K562 (cell line): ENCODE measurements at regions not wholly inside any gene's neighbourhood (a gene's known extent, or its start where the extent isn't known, plus 50 kb on each side); places are given as distances from the start of the nearest gene placed in this dataset.

Experiments used
- ATAC-seq: fragments of 200-7000 bp; cut with Tn5 transposase; 3 replicates; pipeline ENCODE4 v1.9.1; 2020; ENCODE audit warnings: moderate library complexity
- BruUV-seq: library from RNA; stranded (reverse); fragments of 400-500 nt; replicated peaks from 2 replicates; lab custom pipeline; 2021; lab: Mats Ljungman, UMichigan
- CTCF ChIA-PET: fragments of 300-600 bp; formaldehyde crosslinking; extraction: SDS; loops from one replicate; lab custom pipeline; 2021; ENCODE audit warnings: low intra/inter-chr PET ratio; lab: Yijun Ruan, JAX
- POLR2A ChIA-PET: fragments of 300-600, 350-650 bp; sonication (Branson Sonifier 250); formaldehyde crosslinking; extraction: SDS; loops from one replicate; lab custom pipeline; 2021; ENCODE audit warnings: antibody characterized with exemption, inconsistent platforms; lab: Yijun Ruan, JAX
- DNase-seq, 4 experiments: peaks; one replicate each; pipeline versions ENCODE4 v3.0.0 to v3.0.0-alpha.2; 2011 to 2018; ENCODE audit warnings: low spot score in 3 of 4, mixed read lengths in 3 of 4; ENCODE audit errors: extremely low read depth in 1 of 4
- FAIRE-seq: peaks from 2 replicates; lab custom pipeline; 2011; peaks lifted over from hg19 to GRCh38; lab: Jason Lieb, UNC
- H2AFZ ChIP-seq: 2 replicates; pipeline ENCODE4 v1.6.0; 2011; ENCODE audit warnings: low read depth, low read length, control low read depth, inconsistent platforms
- H3K27ac ChIP-seq: fragments of 200-600 bp; 3 replicates; pipeline ENCODE4 v1.8.0; 2011; ENCODE audit warnings: low read depth, mild to moderate bottlenecking, control low read depth, inconsistent platforms, low read length, moderate library complexity, mixed read lengths; ENCODE audit errors: extremely low read depth
- H3K27me3 ChIP-seq, 2 experiments: fragments of 300-600 bp in 1 of 2; 2 replicates in 1 of 2; 3 replicates in 1 of 2; pipeline versions ENCODE4 v1.6.0 to v1.8.0; 2011; ENCODE audit warnings: inconsistent platforms in 2 of 2, low read length in 2 of 2, mild to moderate bottlenecking in 1 of 2, mixed read lengths in 1 of 2, moderate library complexity in 1 of 2; ENCODE audit not compliant: control insufficient read depth in 2 of 2, insufficient read depth in 2 of 2
- H3K36me3 ChIP-seq: fragments of 300-600 bp; 3 replicates; pipeline ENCODE4 v1.8.0; 2011; ENCODE audit warnings: mild to moderate bottlenecking, low read length, inconsistent platforms; ENCODE audit not compliant: control insufficient read depth, insufficient read depth
- H3K4me1 ChIP-seq, 2 experiments: fragments of 200-600 bp in 1 of 2; replicated peaks in 1 of 2; 2 replicates in 1 of 2; 3 replicates in 1 of 2; pipeline versions ENCODE4 v1.5.1 to v1.8.0; 2011; ENCODE audit warnings: inconsistent platforms in 2 of 2, low read length in 2 of 2, mild to moderate bottlenecking in 1 of 2, mixed read lengths in 1 of 2, moderate library complexity in 1 of 2; ENCODE audit not compliant: control insufficient read depth in 2 of 2, insufficient read depth in 2 of 2
- H3K4me2 ChIP-seq: 2 replicates; pipeline ENCODE4 v1.6.1; 2011; ENCODE audit warnings: low read length, control low read depth, inconsistent platforms, mixed read lengths; ENCODE audit not compliant: insufficient read depth
- H3K4me3 ChIP-seq: fragments of 200-600 bp; sonication (generic), shearing (Covaris generic); 2 replicates; pipeline ENCODE4 v1.5.1; 2016; ENCODE audit warnings: control low read depth, inconsistent platforms
- H3K79me2 ChIP-seq: fragments of 200-600 bp; 3 replicates; pipeline ENCODE4 v1.8.0; 2011; ENCODE audit warnings: low read length, inconsistent platforms; ENCODE audit not compliant: control insufficient read depth, insufficient read depth
- H3K9ac ChIP-seq, 2 experiments: 2 replicates each; pipeline versions ENCODE4 v1.6.0 to v1.6.1; 2011; ENCODE audit warnings: low read depth in 2 of 2, low read length in 2 of 2, control low read depth in 1 of 2, inconsistent platforms in 1 of 2, mild to moderate bottlenecking in 1 of 2, mixed read lengths in 1 of 2; ENCODE audit not compliant: insufficient read depth in 1 of 2
- H3K9me1 ChIP-seq: one replicate; pipeline ENCODE4 v1.6.0; 2011; ENCODE audit warnings: inconsistent platforms, mild to moderate bottlenecking, low read length, moderate library complexity; ENCODE audit not compliant: control insufficient read depth, insufficient read depth
- H3K9me3 ChIP-seq: replicated peaks from 2 replicates; pipeline ENCODE4 v1.5.1; 2011; ENCODE audit warnings: low read depth, low read length, inconsistent platforms; ENCODE audit not compliant: control insufficient read depth, insufficient read depth
- H4K20me1 ChIP-seq: replicated peaks from 2 replicates; pipeline ENCODE4 v1.6.1; 2011; ENCODE audit warnings: low read length, inconsistent platforms, mixed read lengths; ENCODE audit not compliant: control insufficient read depth, insufficient read depth
- KAT7 ChIP-seq: sonication (generic); formaldehyde crosslinking; IDR thresholded peaks from 2 replicates; pipeline ENCODE4 v1.8.0; 2022; ENCODE audit warnings: missing genetic modification reagents, mild to moderate bottlenecking, borderline replicate concordance
- KLF16 ChIP-seq: IDR thresholded peaks from 2 replicates; pipeline ENCODE4 v1.6.1; 2016; ENCODE audit warnings: antibody characterized with exemption
- PYGO2 ChIP-seq: fragments of 450-650 bp; IDR thresholded peaks from 2 replicates; pipeline ENCODE4 v1.6.1; 2016; ENCODE audit warnings: mild to moderate bottlenecking, missing genetic modification characterization, moderate library complexity, missing compliant biosample characterization
- RAD21 ChIP-seq, 2 experiments: fragments of 250-450 bp in 1 of 2; fragments of 450-650 bp in 1 of 2; sonication (Bioruptor Pico) in 1 of 2; formaldehyde crosslinking in 1 of 2; IDR thresholded peaks in 1 of 2; conservative IDR thresholded peaks in 1 of 2; 2 replicates each; pipeline versions ENCODE4 v1.4.0 to v1.8.0; 2020 to 2022; ENCODE audit warnings: mild to moderate bottlenecking in 2 of 2, moderate library complexity in 1 of 2
- SMARCE1 ChIP-seq: fragments of 450-650 bp; IDR thresholded peaks from 2 replicates; pipeline ENCODE4 v1.7.1; 2016; ENCODE audit warnings: mild to moderate bottlenecking
- SNIP1 ChIP-seq: fragments of 450-650 bp; IDR thresholded peaks from 2 replicates; pipeline ENCODE4 v1.7.1; 2017; ENCODE audit warnings: low read depth, mild to moderate bottlenecking
- XRCC4 ChIP-seq: IDR thresholded peaks from one replicate; pipeline ENCODE4 v1.6.1; 2011; ENCODE audit not compliant: insufficient read depth, insufficient read length; ENCODE audit errors: extremely low read depth
- ZBTB11 ChIP-seq, 3 experiments: fragments of 200-800 bp in 1 of 3; fragments of 250-450 bp in 1 of 3; fragments of 450-650 bp in 1 of 3; sonication (Bioruptor Pico) in 1 of 3; sonication (Bioruptor generic) in 1 of 3; formaldehyde crosslinking in 1 of 3; IDR thresholded peaks; 2 replicates each; pipeline versions ENCODE4 v1.6.1 to v1.8.0; 2016 to 2022; ENCODE audit warnings: mild to moderate bottlenecking in 2 of 3, missing genetic modification characterization in 2 of 3, missing compliant biosample characterization in 1 of 3, moderate library complexity in 1 of 3
- ZNF507 ChIP-seq: conservative IDR thresholded peaks from 2 replicates; pipeline ENCODE4 v1.6.1; 2017; ENCODE audit warnings: missing genetic modification characterization, missing compliant biosample characterization
- WGBS: fragments of 100-300 bp; shearing (Covaris generic); methylation state at CpG from one replicate; pipeline ENCODE4 v1.1.6; 2016; ENCODE audit warnings: low coverage, mixed read lengths; ENCODE audit not compliant: insufficient coverage; ENCODE audit errors: missing lambda C conversion rate; 5-methylcytosine and 5-hydroxymethylcytosine counted together
- in situ Hi-C: fragments of 300-500 bp; cut with MboI; formaldehyde crosslinking; loops from 4 replicates; pipeline ENCODE4 v1.15.0; 2018; ENCODE audit warnings: inconsistent platforms, mixed read lengths
- intact Hi-C: fragments of 100-400 bp; cut with micrococcal nuclease; formaldehyde crosslinking; loops from 2 replicates; pipeline ENCODE4 v1.14.2; 2022
- TF ChIP-seq, protein P1 (sequence below): fragments of 450-650 bp; IDR thresholded peaks from 2 replicates; pipeline ENCODE4 v1.6.1; 2016; ENCODE audit warnings: low read depth

GRCh38 chr5:118544887-118545449 lies 443.4 kb downstream of the DTWD2 start:
- H3K36me3 ChIP-seq = no peaks in the 10 kb centered on the region
- no TSS peak for BruUV-seq
- no peaks in the 10 kb centered on the region for H3K4me1 ChIP-seq
- DNase-seq (no peak), FAIRE-seq (no peak), ATAC-seq (no peak)
- ChIA-PET POLR2A (no interaction called here), CTCF (no interaction called here)
- peaks cover 3% of the 10 kb centered on the region; the same call in 1 of the 2 replicates for H3K9me3 ChIP-seq
- intact Hi-C loops = no loop called here
- H3K4me3 ChIP-seq = no peak overlapping the region
- H3K9ac ChIP-seq = no peak overlapping the region
- H4K20me1 ChIP-seq = no peaks in the 10 kb centered on the region
- no peaks in the 10 kb centered on the region for H3K9me1 ChIP-seq
- no peak overlapping the region for H2AFZ ChIP-seq
- 0% methylated on average over 4 of the region's 4 CpGs for WGBS
- no peaks in the 10 kb centered on the region for H3K79me2 ChIP-seq
- in situ Hi-C loops = no loop called here
- no peak overlapping the region for H3K4me2 ChIP-seq
- H3K27me3 ChIP-seq = no peaks in the 10 kb centered on the region
- no peak overlapping the region for H3K27ac ChIP-seq
- TF ChIP-seq KLF16 (no peak), PYGO2 (no peak), XRCC4 (no peak), ZNF507 (tag) (no peak), SNIP1 (no peak), SMARCE1 (no peak), ZBTB11 (CRISPR knock-in tag; IDR thresholded peaks at IDR 0.05) (no peak), KAT7 (CRISPR knock-in tag) (no peak), RAD21 (CRISPR knock-in tag; conservative IDR thresholded peaks at IDR 0.05 in 1 of 2, IDR thresholded peaks at IDR 0.05 in 1 of 2) (no peak)
- TF ChIP-seq, protein P1, sequence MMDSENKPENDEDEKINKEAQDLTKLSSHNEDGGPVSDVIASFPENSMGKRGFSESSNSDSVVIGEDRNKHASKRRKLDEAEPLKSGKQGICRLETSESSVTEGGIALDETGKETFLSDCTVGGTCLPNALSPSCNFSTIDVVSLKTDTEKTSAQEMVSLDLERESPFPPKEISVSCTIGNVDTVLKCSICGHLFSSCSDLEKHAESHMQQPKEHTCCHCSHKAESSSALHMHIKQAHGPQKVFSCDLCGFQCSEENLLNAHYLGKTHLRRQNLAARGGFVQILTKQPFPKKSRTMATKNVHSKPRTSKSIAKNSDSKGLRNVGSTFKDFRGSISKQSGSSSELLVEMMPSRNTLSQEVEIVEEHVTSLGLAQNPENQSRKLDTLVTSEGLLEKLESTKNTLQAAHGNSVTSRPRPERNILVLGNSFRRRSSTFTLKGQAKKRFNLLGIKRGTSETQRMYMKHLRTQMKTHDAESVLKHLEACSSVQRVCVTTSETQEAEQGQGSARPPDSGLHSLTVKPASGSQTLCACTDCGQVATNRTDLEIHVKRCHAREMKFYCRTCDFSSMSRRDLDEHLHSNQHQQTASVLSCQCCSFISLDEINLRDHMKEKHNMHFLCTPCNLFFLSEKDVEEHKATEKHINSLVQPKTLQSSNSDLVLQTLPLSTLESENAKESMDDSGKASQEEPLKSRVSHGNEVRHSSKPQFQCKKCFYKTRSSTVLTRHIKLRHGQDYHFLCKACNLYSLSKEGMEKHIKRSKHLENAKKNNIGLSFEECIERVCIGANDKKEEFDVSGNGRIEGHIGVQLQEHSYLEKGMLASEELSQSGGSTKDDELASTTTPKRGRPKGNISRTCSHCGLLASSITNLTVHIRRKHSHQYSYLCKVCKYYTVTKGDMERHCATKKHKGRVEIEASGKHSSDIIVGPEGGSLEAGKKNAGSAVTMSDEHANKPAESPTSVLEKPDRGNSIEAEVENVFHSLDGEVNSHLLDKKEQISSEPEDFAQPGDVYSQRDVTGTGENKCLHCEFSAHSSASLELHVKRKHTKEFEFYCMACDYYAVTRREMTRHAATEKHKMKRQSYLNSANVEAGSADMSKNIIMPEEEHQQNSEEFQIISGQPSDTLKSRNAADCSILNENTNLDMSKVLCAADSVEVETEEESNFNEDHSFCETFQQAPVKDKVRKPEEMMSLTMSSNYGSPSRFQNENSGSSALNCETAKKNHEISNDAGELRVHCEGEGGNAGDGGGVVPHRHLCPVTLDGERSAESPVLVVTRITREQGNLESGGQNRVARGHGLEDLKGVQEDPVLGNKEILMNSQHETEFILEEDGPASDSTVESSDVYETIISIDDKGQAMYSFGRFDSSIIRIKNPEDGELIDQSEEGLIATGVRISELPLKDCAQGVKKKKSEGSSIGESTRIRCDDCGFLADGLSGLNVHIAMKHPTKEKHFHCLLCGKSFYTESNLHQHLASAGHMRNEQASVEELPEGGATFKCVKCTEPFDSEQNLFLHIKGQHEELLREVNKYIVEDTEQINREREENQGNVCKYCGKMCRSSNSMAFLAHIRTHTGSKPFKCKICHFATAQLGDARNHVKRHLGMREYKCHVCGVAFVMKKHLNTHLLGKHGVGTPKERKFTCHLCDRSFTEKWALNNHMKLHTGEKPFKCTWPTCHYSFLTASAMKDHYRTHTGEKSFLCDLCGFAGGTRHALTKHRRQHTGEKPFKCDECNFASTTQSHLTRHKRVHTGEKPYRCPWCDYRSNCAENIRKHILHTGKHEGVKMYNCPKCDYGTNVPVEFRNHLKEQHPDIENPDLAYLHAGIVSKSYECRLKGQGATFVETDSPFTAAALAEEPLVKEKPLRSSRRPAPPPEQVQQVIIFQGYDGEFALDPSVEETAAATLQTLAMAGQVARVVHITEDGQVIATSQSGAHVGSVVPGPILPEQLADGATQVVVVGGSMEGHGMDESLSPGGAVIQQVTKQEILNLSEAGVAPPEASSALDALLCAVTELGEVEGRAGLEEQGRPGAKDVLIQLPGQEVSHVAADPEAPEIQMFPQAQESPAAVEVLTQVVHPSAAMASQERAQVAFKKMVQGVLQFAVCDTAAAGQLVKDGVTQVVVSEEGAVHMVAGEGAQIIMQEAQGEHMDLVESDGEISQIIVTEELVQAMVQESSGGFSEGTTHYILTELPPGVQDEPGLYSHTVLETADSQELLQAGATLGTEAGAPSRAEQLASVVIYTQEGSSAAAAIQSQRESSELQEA = no peak
